DOHH2 (cell line): ENCODE measurements at regions not wholly inside any gene's neighbourhood (a gene's known extent, or its start where the extent isn't known, plus 50 kb on each side); places are given as distances from the start of the nearest gene placed in this dataset.

Experiments
- CTCF ChIP-seq: fragments of 200-600 bp; sonication (generic); IDR thresholded peaks from one replicate; pipeline ENCODE4 v1.5.1; 2014; ENCODE audit warnings: antibody characterized with exemption, mild to moderate bottlenecking, low read depth, low read length; ENCODE audit not compliant: poor library complexity, severe bottlenecking
- EZH2phosphoT487 ChIP-seq: fragments of 200-600 bp; sonication (generic); IDR thresholded peaks from 2 replicates; pipeline ENCODE4 v1.6.1; 2017; ENCODE audit warnings: borderline replicate concordance, mild to moderate bottlenecking, antibody characterized with exemption, low read length, moderate library complexity, mixed read lengths

GRCh38 chr1:219664310-219665029, 51.6 kb upstream of the ZC3H11B start:
- no peak for TF ChIP-seq CTCF
- TF ChIP-seq EZH2phosphoT487: no peak
